GM23338 (cell line): ENCODE measurements at regions not wholly inside any gene's neighbourhood (a gene's known extent, or its start where the extent isn't known, plus 50 kb on each side); places are given as distances from the start of the nearest gene placed in this dataset.

Experiments used
- ATAC-seq: fragments of 200-7000 bp; cut with Tn5 transposase; 3 replicates; pipeline ENCODE4 v1.9.1; 2020
- DNase-seq: peaks from one replicate; pipeline ENCODE4 v3.0.0-alpha.2; 2015; ENCODE audit warnings: low spot score
- H2AFZ ChIP-seq: fragments of 200-600 bp; sonication (generic); 2 replicates; pipeline ENCODE4 v1.8.0; 2016; ENCODE audit warnings: antibody characterized with exemption, mild to moderate bottlenecking, moderate library complexity
- H3F3A ChIP-seq: fragments of 200-600 bp; sonication (generic); replicated peaks from 2 replicates; pipeline ENCODE4 v1.8.0; 2017; ENCODE audit warnings: antibody characterized with exemption, mixed run types, low read depth
- H3K27ac ChIP-seq: fragments of 200-600 bp; sonication (generic); 2 replicates; pipeline ENCODE4 v1.6.1; 2016; ENCODE audit warnings: low read depth
- H3K27me3 ChIP-seq: fragments of 200-600 bp; sonication (generic); 2 replicates; pipeline ENCODE4 v1.8.0; 2016; ENCODE audit warnings: mild to moderate bottlenecking, mixed run types, moderate library complexity; ENCODE audit not compliant: insufficient read depth
- H3K36me3 ChIP-seq: fragments of 200-600 bp; sonication (generic); 2 replicates; pipeline ENCODE4 v1.8.0; 2016; ENCODE audit warnings: mild to moderate bottlenecking; ENCODE audit not compliant: insufficient read depth
- H3K4me1 ChIP-seq: fragments of 200-600 bp; sonication (generic); 2 replicates; pipeline ENCODE4 v1.8.0; 2016; ENCODE audit warnings: mild to moderate bottlenecking, moderate library complexity; ENCODE audit not compliant: insufficient read depth
- H3K4me2 ChIP-seq: fragments of 200-600 bp; sonication (generic); 2 replicates; pipeline ENCODE4 v1.7.1; 2017; ENCODE audit warnings: mixed run types
- H3K4me3 ChIP-seq: fragments of 200-600 bp; sonication (generic); 2 replicates; pipeline ENCODE4 v1.6.1; 2016; ENCODE audit warnings: mixed run types
- H3K79me2 ChIP-seq: fragments of 200-600 bp; sonication (generic); replicated peaks from 2 replicates; pipeline ENCODE4 v1.8.0; 2017; ENCODE audit warnings: mild to moderate bottlenecking; ENCODE audit not compliant: insufficient read depth
- H3K9me2 ChIP-seq: fragments of 200-600 bp; sonication (generic); 2 replicates; pipeline ENCODE4 v1.8.0; 2017; ENCODE audit not compliant: insufficient read depth
- H4K20me1 ChIP-seq: fragments of 200-600 bp; sonication (generic); replicated peaks from 2 replicates; pipeline ENCODE4 v1.8.0; 2017; ENCODE audit warnings: mild to moderate bottlenecking; ENCODE audit not compliant: insufficient read depth
- H3K27ac Mint-ChIP-seq: 2 replicates; pipeline ENCODE4 v1.8.0; 2020; ENCODE audit warnings: inconsistent platforms, mild to moderate bottlenecking, moderate library complexity, mixed read lengths
- H3K27me3 Mint-ChIP-seq: 3 replicates; pipeline ENCODE4 v1.8.0; 2022; ENCODE audit warnings: low read depth, mild to moderate bottlenecking, moderate library complexity, mixed read lengths, inconsistent platforms; ENCODE audit not compliant: insufficient read depth, poor library complexity
- H3K36me3 Mint-ChIP-seq: 3 replicates; pipeline ENCODE4 v1.8.0; 2021; ENCODE audit warnings: low read depth, mild to moderate bottlenecking, inconsistent platforms, moderate library complexity, mixed read lengths
- H3K4me1 Mint-ChIP-seq: 3 replicates; pipeline ENCODE4 v1.8.0; 2020; ENCODE audit warnings: mild to moderate bottlenecking, inconsistent platforms, mixed read lengths
- H3K4me3 Mint-ChIP-seq: 3 replicates; pipeline ENCODE4 v1.8.0; 2021; ENCODE audit warnings: moderate library complexity, mild to moderate bottlenecking, inconsistent platforms, mixed read lengths
- H3K9me3 Mint-ChIP-seq: 3 replicates; pipeline ENCODE4 v1.8.0; 2020; ENCODE audit warnings: moderate library complexity, mild to moderate bottlenecking, inconsistent platforms, mixed read lengths
- CREB1 ChIP-seq: fragments of 250-450 bp; sonication (Bioruptor Pico); IDR thresholded peaks from 2 replicates; pipeline ENCODE4 v1.5.0; 2020; ENCODE audit warnings: low read depth, mild to moderate bottlenecking, moderate library complexity
- CTCF ChIP-seq, 2 experiments: fragments of 200-600 bp in 1 of 2; sonication (generic) in 1 of 2; conservative IDR thresholded peaks; 2 replicates each; pipeline versions ENCODE4 v1.5.1 to v1.6.1; 2016 to 2017; ENCODE audit warnings: antibody characterized with exemption in 2 of 2, low read depth in 2 of 2, mild to moderate bottlenecking in 2 of 2, moderate library complexity in 1 of 2
- EZH2 ChIP-seq: fragments of 200-600 bp; sonication (generic); IDR thresholded peaks from one replicate; pipeline ENCODE4 v1.8.0; 2017; ENCODE audit warnings: antibody characterized with exemption, mild to moderate bottlenecking, low read depth; ENCODE audit not compliant: unreplicated experiment
- EZH2phosphoT487 ChIP-seq: fragments of 200-600 bp; sonication (generic); IDR thresholded peaks from one replicate; pipeline ENCODE4 v1.8.1; 2018; ENCODE audit warnings: antibody characterized with exemption; ENCODE audit not compliant: unreplicated experiment
- JUNB ChIP-seq: IDR thresholded peaks from one replicate; pipeline ENCODE4 v1.6.1; 2016; ENCODE audit warnings: antibody characterized with exemption; ENCODE audit not compliant: unreplicated experiment
- POLR2AphosphoS5 ChIP-seq: IDR thresholded peaks from 2 replicates; pipeline ENCODE4 v1.6.1; 2016; ENCODE audit warnings: antibody characterized with exemption, low read depth
- ZNF114 ChIP-seq: fragments of 250-450 bp; sonication (Bioruptor Pico); IDR thresholded peaks from 2 replicates; pipeline ENCODE4 v1.5.0; 2020; ENCODE audit warnings: mild to moderate bottlenecking, moderate library complexity
- ZNF331 ChIP-seq: fragments of 250-450 bp; sonication (Bioruptor Pico); IDR thresholded peaks from 2 replicates; pipeline ENCODE4 v1.5.0; 2020; ENCODE audit warnings: low read depth, mild to moderate bottlenecking, moderate library complexity
- ZNF462 ChIP-seq: fragments of 250-450 bp; sonication (Bioruptor Pico); IDR thresholded peaks from 2 replicates; pipeline ENCODE4 v1.5.0; 2020; ENCODE audit warnings: mild to moderate bottlenecking, moderate library complexity
- TF ChIP-seq, protein P1 (sequence below): IDR thresholded peaks from 2 replicates; pipeline ENCODE4 v1.6.1; 2016; ENCODE audit warnings: antibody characterized with exemption

DNA sequence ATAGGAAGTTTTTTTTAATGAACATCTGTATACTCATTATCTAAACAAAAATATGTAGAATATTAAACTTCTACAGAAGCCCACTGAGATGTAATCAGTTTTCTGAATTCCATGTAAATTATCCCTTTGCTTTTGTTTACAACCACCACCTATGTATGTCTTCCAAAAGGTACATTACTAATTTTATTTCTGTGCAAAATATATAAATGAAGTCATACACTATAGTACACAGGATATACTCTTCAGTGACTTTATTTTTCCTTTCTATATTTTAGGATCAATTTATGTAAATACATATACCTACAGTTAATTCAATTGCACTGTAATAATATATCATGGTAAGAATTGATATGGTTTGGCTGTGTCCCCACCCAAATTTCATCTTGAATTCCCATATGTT lies 1236.9 kb downstream of the DNAJB9 start:
- Mint-ChIP-seq H3K4me1 (no peaks in the 10 kb centered on the region), H3K36me3 (peaks cover 11% of the 10 kb centered on the region), H3K27ac (no peak overlapping the region), H3K9me3 (peaks cover 18% of the 10 kb centered on the region), H3K4me3 (no peak overlapping the region), H3K27me3 (no peaks in the 10 kb centered on the region)
- no peak overlapping the region for H3K4me3 ChIP-seq
- H3K4me1 ChIP-seq, result no peaks in the 10 kb centered on the region
- no peak for ATAC-seq
- 0 out of 2 replicates have a peak, but pooled peaks cover 7% of the 10 kb centered on the region for H3K9me2 ChIP-seq
- H3K4me2 ChIP-seq, result no peak overlapping the region
- no peaks in the 10 kb centered on the region for H3K36me3 ChIP-seq
- H3K27me3 ChIP-seq, result no peaks in the 10 kb centered on the region
- DNase-seq, result no peak
- H2AFZ ChIP-seq, result no peak overlapping the region
- no peak overlapping the region for H3K27ac ChIP-seq
- no peak for TF ChIP-seq ZNF462 (CRISPR knock-in tag)
- H3K79me2 ChIP-seq, result no peaks in the 10 kb centered on the region
- H4K20me1 ChIP-seq, result no peaks in the 10 kb centered on the region
- H3F3A ChIP-seq, result no peaks in the 10 kb centered on the region

GRCh38 chr7:109821156-109821555 lies 1251.5 kb downstream of the DNAJB9 start:
- no peak overlapping the region for H3K27ac ChIP-seq
- H3K9me2 ChIP-seq, result peaks cover 6% of the 10 kb centered on the region; the same call in 1 of the 2 replicates
- H3K27me3 Mint-ChIP-seq, result no peaks in the 10 kb centered on the region
- no peaks in the 10 kb centered on the region for H3F3A ChIP-seq
- DNase-seq (no peak), ATAC-seq (no peak)
- no peaks in the 10 kb centered on the region; the same call in 2 of the 3 replicates for H3K36me3 Mint-ChIP-seq
- peaks cover 10% of the 10 kb centered on the region; the same call in 2 of the 3 replicates for H3K9me3 Mint-ChIP-seq
- no peaks in the 10 kb centered on the region for H3K36me3 ChIP-seq
- no peaks in the 10 kb centered on the region for H3K27me3 ChIP-seq
- no peak overlapping the region for H3K4me3 Mint-ChIP-seq
- no peak overlapping the region for H2AFZ ChIP-seq
- no peaks in the 10 kb centered on the region for H3K4me1 ChIP-seq
- peaks cover 4% of the 10 kb centered on the region; the same call in 1 of the 3 replicates for H3K4me1 Mint-ChIP-seq
- no peaks in the 10 kb centered on the region for H3K79me2 ChIP-seq
- no peak overlapping the region for H3K27ac Mint-ChIP-seq
- H3K4me3 ChIP-seq, result no peak overlapping the region
- no peak for TF ChIP-seq JUNB
- no peak for TF ChIP-seq CREB1 (CRISPR knock-in tag)
- TF ChIP-seq ZNF331, result no peak
- TF ChIP-seq ZNF114, result no peak
- no peak for TF ChIP-seq EZH2
- no peak for TF ChIP-seq POLR2AphosphoS5
- no peak for TF ChIP-seq EZH2phosphoT487
- TF ChIP-seq, protein P1, sequence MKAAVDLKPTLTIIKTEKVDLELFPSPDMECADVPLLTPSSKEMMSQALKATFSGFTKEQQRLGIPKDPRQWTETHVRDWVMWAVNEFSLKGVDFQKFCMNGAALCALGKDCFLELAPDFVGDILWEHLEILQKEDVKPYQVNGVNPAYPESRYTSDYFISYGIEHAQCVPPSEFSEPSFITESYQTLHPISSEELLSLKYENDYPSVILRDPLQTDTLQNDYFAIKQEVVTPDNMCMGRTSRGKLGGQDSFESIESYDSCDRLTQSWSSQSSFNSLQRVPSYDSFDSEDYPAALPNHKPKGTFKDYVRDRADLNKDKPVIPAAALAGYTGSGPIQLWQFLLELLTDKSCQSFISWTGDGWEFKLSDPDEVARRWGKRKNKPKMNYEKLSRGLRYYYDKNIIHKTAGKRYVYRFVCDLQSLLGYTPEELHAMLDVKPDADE, result no peak
- TF ChIP-seq CTCF (conservative IDR thresholded peaks at IDR 0.05; ENCODE audit: low read depth in 2 of 2), result no peak
- no peak overlapping the region for H3K4me2 ChIP-seq
- no peaks in the 10 kb centered on the region for H4K20me1 ChIP-seq
